GM19438 (cell line): ENCODE measurements at regions not wholly inside any gene's neighbourhood (a gene's known extent, or its start where the extent isn't known, plus 50 kb on each side); places are given as distances from the start of the nearest gene placed in this dataset.

Source experiments
- ATAC-seq: cut with Tn5 transposase; IDR thresholded peaks from one replicate; pipeline ENCODE4 v1.9.1; 2021; ENCODE audit warnings: low read depth; ENCODE audit not compliant: unreplicated experiment

DNA sequence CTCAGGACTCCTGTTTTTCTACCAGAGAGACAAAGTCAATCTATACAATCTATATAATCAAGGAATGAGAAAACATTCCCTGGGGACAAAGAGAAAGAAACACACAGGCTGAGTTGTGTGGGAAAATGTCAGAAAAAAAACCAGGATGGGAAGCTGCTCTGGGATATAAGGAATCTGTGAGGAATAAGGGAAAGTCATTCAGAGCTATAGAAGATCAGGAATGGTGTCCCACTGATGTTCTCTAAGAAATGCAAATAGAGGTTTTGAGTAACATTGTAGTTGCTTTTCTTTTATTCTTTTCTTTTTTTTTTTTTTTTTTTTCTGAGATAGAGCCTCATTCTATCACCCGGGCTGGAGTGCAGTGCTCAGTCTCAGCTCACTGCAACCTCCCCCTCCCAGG lies 605.9 kb upstream of the KLF4 start:
- no peak for ATAC-seq

DNA sequence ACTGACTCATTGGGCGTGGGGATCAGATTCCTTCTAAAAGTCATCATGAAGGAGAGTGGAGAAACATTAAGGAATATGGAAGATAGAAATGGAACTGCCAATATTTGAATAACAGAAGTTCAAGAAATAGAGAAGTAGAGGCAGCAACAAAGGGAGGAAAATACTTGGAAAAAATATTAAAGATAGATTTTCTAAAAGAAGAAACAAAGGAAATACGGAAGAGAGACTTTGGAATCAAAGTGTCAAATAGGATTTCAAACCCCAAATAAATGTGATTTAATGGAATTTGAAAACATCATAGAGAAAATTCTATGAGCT lies 605.1 kb upstream of the KLF4 start:
- no peak for ATAC-seq

DNA sequence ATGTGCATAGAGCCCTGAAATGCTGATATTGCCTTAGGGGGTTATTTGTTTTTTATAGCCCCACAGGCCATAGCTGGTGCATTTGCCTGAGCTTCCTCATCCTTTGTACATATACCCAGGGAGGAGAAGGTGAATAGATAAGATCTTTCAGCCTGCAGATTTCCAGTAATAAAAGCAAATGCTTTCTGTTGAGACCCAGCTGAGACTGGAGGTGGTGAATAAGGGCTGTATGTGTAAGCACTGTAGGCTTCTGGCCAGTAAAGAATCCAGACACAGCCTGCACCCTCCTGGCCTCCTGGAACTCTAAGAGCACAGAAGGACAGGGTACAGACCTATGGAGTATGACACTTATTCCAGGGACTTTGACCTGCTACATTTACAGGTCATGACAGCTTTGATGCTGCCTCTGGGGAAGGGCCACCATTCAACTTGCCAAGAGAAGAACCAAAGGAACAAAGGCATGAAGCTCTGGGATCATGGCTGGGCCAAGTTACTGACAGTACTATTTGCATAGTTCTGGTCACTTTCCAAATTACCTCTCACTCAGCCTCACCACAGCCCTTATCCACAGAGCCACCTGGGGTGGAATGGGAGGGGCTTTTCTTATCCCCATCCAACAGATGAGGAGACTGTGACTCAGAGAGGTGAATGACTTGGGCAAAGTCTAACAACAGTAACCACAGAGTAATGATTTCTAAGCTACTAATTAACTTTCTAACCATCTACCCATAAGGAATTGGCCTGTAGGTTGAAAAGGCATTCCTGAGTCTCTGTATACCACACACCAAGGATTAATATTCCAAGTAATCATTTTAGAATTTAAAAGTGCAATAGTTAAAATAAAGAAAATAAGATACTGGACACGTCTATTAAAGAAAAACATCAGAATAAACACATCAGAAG lies 604.5 kb upstream of the KLF4 start:
- no peak for ATAC-seq

DNA sequence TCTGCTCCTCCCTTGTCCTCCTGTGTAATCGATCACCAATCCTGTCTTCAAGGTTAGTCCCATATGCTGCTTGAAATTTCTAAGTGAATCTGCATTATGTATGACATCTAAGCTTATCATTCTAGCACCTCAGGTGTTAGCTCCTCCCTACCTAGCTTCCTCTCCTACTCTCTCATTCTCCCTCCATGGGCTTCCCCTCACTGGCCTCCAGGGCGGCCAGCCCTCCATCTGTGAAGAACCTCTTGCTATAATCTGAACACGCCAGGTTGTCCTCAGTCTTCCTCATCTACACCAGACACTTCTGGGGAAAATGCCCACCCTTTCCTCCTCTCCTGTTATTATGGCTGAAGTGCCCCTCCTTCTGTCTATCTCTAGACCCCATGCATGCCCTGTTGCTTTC lies 599.3 kb upstream of the KLF4 start:
- ATAC-seq = no peak

DNA sequence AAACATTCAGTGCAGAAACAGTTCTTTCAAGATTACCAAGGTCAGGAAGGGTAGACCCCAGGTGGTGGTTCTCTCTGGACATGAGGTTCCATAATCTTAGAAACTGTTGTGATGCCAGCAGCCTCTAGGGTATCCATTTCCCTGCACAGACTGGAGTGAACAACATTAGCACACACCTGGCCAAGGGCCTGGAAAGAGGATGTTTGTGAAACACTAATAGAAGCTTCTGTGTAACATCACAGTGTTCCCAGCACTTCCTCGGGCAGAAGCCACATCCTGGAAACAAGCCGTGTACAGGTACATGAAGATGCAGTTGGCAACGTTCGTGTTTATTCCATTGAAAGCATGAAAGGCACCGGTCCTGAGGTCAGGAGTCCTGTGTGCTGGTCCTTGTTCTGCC lies 598.2 kb upstream of the KLF4 start:
- ATAC-seq = no peak

DNA sequence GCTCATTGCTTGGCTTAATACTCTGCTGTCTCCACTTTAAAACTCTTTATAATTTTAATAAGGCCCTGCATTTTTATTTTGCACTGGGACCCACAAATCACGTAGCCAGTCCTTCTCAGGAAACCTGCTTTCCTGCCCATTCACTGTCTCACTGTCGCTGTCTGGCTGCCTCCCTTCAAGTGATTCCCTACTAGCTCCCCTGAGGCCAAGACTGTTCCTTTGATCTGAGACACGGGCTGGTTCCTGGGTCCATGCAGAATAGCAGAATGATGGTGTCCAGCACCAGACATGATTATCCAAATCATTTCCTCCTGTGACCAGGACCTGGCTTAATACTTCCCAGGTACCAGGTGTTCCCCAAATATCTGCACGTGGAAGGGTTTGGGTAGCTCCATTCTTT lies 597.1 kb upstream of the KLF4 start:
- no peak for ATAC-seq

DNA sequence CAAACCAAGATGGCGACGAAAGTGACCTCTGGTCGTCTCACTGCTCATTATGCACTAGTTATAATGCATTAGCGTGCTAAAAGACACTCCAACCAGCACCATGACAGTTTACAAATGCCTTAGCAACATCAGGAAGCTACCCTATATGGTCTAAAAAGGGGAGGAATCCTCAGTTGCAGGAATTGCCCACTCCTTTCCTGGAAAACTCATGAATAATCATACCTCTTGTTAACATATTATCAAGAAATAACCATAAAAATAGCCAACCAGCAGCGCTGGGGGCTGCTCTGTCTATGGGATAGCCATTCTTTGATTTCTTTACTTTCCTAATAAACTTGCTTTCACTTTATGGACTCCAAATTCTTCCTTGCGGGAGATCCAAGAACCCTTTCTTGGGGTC lies 595.7 kb upstream of the KLF4 start:
- no peak for ATAC-seq

DNA sequence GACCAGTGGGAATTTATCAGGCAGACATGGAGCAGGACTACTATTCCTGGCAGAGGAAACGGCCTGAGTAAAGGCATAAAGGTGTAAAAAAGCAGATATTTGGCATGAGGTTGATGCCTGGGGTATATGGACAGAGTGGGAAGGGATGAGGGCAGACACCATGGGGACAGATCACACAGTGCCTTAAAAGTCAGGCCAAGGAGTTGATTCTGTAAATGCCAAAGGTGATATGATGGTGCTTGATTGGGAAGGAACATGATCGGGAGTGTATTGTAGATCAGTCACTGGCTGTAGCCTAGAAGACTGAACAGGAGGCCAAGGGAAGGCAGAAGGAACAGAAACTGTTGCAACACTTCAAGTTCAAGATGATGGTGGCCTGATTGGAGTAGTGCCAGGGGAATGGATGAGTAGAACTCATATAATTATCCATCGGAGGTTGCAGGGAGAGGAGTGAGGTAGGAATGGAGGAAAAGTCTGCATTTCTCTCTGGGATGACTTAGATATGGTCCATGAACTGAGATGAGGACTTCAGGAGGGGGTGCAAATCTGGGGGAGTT lies 594.3 kb upstream of the KLF4 start:
- no peak for ATAC-seq

DNA sequence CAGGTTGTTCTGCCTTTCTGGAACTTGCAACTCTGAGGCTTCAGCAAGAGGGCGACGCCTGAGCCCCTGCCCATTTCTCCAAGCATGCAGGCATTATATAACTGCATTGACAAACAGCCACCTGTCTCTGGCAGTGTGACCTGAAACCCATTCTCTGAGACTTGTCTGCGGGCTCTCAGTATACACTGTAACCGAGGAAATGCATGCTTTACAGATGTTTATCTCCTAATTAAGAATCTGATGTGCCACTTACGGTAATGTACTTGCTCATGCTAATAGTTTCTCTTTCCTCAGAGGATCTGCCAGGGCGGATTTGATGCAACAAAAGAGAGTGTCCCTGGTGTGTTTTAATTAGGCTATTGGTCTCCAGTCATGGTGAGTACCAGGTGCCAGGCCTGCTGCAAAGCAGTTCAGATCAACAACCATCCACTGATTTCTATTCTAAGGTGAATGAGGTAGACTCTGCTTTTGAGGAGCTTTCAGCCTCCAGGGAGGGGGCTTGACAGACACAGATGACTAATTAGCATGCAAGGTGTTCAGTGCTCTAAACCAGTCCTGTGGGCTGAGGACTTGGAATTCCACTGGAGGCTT lies 593.7 kb upstream of the KLF4 start:
- no peak for ATAC-seq

DNA sequence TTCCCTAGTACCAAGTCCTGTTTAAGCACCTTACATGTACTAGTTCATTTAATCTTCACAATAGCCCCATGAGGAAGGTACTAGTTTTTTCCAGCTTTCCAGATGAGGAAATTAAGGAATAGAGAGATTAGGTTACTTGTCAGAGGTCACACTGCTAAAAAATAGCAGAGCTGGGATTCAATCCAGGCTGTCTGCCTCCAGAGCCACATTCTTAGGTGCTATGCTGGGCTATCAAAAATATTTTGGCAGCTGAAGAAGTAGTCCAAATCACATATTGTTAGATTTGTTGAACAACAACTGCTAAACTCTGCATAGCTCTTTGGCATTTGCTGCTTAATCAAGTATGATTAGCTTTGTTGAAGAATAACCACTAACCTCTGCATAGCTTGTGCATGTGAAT lies 591.5 kb upstream of the KLF4 start:
- ATAC-seq = no peak

DNA sequence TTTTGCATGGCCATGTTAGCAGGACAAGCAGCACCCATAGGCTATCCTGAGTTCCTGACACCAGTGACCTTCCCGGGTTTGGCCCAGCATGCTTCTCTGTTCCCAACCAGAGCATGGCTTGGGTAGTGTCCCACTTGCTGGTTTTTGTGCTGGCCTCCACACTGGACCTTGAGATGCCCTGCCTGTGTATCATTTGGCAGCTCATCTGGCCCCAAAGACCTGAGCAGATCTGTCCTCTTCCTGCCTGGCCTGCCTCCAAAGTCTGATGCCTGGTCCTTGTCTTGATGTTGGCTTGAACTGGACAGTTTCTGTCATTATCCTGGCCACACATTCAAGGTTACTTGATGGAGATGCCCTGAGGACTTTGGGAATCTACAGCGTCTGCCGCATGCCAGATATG lies 590.7 kb upstream of the KLF4 start:
- no peak for ATAC-seq

DNA sequence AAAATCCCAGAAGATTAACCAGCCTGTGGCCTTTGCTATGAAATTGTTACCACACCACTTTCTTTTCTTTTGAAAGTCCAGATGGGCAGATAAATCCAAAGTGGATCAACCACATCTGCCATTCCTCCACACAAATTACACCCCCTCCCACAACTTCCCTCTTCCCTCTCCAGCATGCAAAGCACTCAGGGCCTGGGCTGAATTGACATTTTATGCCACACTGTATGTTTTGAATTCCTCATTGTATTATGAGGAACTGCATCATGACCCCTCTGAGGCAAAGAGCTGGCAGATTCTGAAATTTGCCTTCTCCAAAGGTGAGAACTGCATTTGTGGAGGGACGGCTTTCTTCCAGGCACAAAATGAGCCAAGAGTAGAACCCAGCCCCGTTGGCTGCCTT lies 589.2 kb upstream of the KLF4 start:
- ATAC-seq = no peak

DNA sequence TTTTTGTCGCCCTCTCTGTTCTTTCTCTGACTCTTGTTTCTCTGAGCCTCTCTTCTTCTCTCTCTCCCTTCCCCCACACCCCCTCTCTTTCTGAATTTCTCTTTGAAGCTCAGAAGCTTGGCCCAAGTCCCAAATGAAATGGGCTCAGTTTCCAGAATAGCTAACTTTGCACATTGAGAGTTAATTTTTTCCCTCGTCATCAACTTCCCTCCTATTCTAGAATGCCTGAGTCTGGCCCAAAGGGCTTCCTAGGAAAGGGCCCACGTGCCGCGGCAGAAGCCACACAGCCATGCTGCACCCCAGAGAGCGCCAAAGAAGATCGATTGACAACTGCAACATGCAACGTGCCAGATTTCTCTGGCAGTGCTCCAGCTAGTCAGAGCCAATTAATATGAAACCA lies 588.8 kb upstream of the KLF4 start:
- no peak for ATAC-seq

DNA sequence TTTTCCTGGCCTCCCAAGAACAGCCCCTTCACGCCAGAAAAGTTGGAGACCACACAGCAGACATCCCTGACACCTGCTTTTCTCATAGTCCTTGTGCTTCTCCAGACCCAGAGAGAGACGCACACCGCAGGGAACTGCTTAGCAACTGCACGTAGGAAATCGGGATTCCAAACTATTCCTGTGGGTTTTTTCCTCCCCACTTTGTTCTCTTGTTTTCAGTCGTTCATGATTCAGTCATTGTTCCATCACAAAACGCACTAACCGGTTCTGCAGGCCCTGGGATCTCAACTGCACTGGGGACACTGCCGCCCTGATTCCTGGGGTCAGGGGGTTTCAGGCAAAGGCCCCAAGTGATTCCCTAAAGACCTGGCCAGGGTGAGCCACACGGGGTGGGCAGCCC lies 588.0 kb upstream of the KLF4 start:
- ATAC-seq = no peak

DNA sequence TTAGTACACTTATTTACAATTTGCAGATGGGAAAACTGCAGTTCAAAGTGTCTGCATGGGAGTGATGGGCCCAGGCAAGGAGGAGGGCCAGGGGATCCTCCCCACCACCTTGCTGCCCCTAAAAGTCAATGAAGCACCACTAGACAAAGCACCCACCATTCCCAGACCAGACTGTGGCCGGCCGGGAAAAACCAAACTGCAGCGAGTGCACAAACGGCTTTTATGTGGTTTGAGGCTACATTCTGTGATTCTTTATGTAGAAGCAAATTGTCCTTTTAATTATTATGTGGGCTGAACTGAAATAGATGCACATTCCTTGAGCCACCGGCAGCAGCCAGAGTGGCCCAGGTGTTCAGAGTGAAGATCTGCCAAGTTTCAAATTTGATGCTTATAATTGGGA lies 585.3 kb upstream of the KLF4 start:
- no peak for ATAC-seq

DNA sequence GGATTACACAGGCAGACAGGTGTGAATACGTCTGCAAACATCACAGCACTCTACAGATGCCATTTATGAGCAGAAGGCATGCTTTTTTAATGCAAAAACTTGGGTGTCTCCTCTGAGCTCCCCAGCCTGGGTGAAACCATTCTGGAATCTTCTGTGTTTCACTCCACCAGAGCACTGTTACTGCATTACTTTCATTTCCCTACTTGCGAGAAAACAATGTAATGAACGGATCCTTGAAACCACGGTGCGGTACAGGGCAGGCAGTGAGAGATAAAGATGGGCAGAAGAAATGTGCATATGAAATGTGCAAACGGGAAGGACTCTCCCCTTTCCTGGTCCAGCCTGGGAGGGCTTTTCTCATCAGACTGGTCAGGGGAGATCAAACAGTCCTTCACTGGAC lies 584.3 kb upstream of the KLF4 start:
- ATAC-seq = no peak

DNA sequence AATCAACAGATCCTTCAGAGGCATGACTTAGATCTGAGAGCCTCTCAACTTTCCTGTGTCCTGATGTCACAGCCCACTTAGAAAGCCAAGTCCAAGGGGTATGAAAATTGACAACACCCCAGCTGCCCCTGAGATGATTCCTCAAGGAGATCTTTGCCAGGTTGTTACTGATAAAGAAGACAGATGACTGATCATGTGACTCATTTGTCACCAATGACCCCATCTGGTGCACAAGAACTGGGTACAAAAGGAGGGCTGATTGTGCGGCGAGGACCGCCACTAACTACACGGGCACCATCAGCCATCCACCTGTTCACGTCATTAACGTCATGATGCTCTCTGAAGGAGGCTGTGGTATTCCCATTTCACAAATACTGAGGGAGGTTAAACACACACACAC lies 583.2 kb upstream of the KLF4 start:
- ATAC-seq = no peak

DNA sequence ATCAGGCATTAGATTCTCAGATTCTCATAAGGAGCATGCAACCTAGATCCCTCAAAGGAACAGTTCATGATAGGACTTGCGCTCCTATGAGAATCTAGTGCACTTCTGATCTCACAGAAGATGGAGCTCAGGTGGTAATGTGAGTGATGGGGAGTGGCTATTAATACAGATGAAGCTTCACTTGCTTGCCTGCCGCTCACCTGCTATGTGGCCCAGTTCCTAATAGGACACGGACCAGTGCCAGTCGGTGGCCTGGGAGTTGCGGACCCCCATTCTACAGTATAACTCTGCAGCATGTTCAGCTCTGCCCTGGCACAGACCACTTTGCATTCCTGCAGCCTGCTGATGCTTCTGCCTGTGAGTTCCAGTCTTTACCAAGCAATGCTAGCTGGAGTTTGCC lies 581.3 kb upstream of the KLF4 start:
- no peak for ATAC-seq

DNA sequence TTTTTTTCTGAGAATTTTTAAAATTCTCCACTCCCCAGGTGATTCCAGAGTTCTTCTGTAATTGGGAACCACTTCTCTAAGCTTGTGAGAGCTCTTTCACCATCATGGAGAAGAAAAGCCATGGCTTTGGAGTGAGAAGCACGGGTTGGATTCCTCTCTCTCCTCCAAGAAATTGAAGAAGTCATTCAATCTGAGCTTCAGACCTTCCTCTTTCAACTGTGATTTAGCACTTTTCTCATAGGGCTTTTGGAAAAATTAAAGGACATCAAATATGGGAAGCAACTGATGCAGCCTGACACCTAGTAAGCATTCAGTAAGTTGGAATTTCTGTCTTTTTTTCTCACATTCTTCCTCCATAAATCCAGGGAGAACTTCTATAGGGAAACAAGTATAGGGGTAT lies 580.4 kb upstream of the KLF4 start:
- no peak for ATAC-seq

DNA sequence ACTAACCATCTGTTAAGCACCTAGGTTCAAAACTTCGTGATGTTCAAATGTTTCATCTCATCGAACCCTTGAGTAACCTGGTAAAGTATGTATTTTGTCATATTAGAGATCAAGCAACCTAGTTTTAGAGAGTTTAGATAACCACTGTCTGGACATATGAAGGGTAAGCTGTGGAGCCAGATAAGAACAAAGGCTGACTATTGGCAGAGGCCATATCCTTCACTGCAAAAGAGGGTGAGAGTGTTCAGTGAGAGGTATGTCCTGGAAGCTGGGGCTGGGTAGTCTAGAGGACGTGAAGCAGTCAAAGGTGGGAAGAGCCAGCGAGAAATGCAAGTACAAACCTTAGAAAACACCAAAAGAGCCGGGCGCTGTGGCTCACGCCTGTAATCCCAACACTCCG lies 573.1 kb upstream of the KLF4 start:
- no peak for ATAC-seq

DNA sequence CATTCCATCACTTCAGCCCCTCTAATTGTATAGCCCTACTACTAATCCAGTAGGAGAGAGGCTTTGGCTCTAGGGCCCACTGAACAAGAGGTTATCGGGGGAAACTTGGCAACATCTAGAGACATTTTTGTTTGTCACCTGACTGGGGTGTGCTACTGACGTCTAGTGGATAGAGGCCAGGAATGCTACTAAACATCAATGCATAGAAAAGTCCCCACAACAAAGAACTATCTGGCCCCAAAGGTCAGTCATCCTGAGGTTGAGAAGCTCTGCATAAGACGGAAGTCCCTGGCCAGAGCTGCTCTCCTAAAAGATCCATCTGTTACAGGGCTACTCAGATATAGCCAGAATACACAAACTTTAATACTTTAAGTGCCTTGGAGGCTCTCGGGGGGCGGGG lies 570.6 kb upstream of the KLF4 start:
- ATAC-seq = no peak

DNA sequence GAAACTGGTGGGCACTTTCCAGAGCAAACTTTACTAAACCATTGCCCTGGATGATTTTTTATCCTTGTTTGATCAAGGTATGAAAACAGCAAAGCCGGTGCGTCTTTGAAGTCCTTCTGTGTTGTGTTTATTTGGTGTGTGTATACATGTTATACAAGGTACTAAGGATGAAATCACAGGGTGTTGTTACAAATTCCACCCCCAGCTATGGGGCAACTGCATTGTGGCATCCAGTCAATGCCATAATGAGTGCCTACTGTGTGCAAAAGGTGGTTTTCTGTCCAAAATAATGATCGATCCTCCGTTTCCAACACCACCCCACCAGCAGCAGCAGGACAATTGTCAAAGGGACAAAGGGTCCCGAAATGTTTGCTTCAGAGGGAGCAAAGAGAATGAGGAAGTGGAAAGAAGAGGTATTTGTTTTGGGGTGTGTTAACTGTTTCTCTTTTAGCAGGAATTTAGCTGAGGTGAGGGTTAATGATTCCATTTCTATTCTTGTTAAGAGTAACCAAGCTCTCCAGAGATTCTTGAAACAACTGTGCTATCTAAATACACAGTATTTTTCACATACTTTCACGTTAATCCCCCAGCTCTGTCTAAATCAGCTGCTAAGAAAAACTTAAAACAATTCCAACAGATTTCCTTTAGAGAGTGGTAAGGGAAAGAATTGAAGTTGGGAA lies 568.7 kb upstream of the KLF4 start:
- no peak for ATAC-seq
